A673 (cell line): ENCODE measurements at regions not wholly inside any gene's neighbourhood (a gene's known extent, or its start where the extent isn't known, plus 50 kb on each side); places are given as distances from the start of the nearest gene placed in this dataset.

ENCODE experiments used
- BruUV-seq: library from RNA; stranded (reverse); fragments of 400-500 nt; replicated peaks from 2 replicates; lab custom pipeline; 2021; lab: Mats Ljungman, UMichigan
- CTCF ChIA-PET: fragments of 300-600 bp; sonication (Branson Sonifier 250); formaldehyde crosslinking; loops from one replicate; lab custom pipeline; 2022; ENCODE audit warnings: antibody characterized with exemption; lab: Charles Lee
- POLR2A ChIA-PET: fragments of 300-600 bp; sonication (Branson Sonifier 250); formaldehyde crosslinking; loops from one replicate; lab custom pipeline; 2022; ENCODE audit warnings: antibody characterized with exemption; ENCODE audit not compliant: low non-redundant PET; lab: Charles Lee
- DNase-seq: peaks from one replicate; pipeline ENCODE4 v3.0.0-alpha.2; 2015; ENCODE audit warnings: low spot score
- H3K27ac ChIP-seq: fragments of 200-600 bp; sonication (generic); 2 replicates; pipeline ENCODE4 v1.5.1; 2016; ENCODE audit warnings: mixed run types, low read depth, mild to moderate bottlenecking, mixed read lengths, antibody characterized with exemption, low read length; ENCODE audit not compliant: poor library complexity, severe bottlenecking
- H3K27me3 ChIP-seq: fragments of 200-600 bp; sonication (generic); replicated peaks from 2 replicates; pipeline ENCODE4 v1.6.1; 2017; ENCODE audit warnings: mixed run types, low read depth, mild to moderate bottlenecking, mixed read lengths, antibody characterized with exemption, low read length; ENCODE audit not compliant: insufficient read depth, poor library complexity
- H3K36me3 ChIP-seq: fragments of 200-600 bp; sonication (generic); 2 replicates; pipeline ENCODE4 v1.6.1; 2016; ENCODE audit warnings: mixed run types, mild to moderate bottlenecking, mixed read lengths, antibody characterized with exemption, low read length; ENCODE audit not compliant: insufficient read depth, poor library complexity, severe bottlenecking
- H3K4me1 ChIP-seq: fragments of 200-600 bp; sonication (generic); 2 replicates; pipeline ENCODE4 v1.6.1; 2017; ENCODE audit warnings: mixed run types, mild to moderate bottlenecking, mixed read lengths, antibody characterized with exemption, low read length; ENCODE audit not compliant: insufficient read depth, poor library complexity, severe bottlenecking
- H3K4me3 ChIP-seq: fragments of 200-600 bp; sonication (generic); 2 replicates; pipeline ENCODE4 v1.5.1; 2016; ENCODE audit warnings: low read depth, mixed run types, mild to moderate bottlenecking, mixed read lengths, low read length; ENCODE audit not compliant: poor library complexity, severe bottlenecking
- H3K9me3 ChIP-seq: fragments of 200-600 bp; sonication (generic); 2 replicates; pipeline ENCODE4 v1.6.1; 2016; ENCODE audit warnings: mixed run types, low read depth, mild to moderate bottlenecking, mixed read lengths, antibody characterized with exemption, low read length; ENCODE audit not compliant: poor library complexity, severe bottlenecking
- CTCF ChIP-seq: fragments of 300-800, 200-600 bp; sonication (generic); conservative IDR thresholded peaks from 2 replicates; pipeline ENCODE4 v1.5.1; 2017; ENCODE audit warnings: low read depth, mild to moderate bottlenecking, antibody characterized with exemption, low read length, moderate library complexity, mixed read lengths
- EZH2 ChIP-seq: fragments of 200-600 bp; sonication (generic); IDR thresholded peaks from 2 replicates; pipeline ENCODE4 v1.6.1; 2017; ENCODE audit warnings: borderline replicate concordance, low read depth, mild to moderate bottlenecking, mixed read lengths, antibody characterized with exemption, low read length; ENCODE audit not compliant: poor library complexity, severe bottlenecking
- intact Hi-C: fragments of 100-400 bp; cut with micrococcal nuclease; formaldehyde crosslinking; loops from one replicate; pipeline ENCODE4 v1.10.0; 2022; ENCODE audit not compliant: unreplicated experiment

- intact Hi-C loops: no loop called here
- ChIA-PET POLR2A (no interaction called here), CTCF (no interaction called here)
- no peaks in the 10 kb centered on the region for H3K36me3 ChIP-seq
- no peaks in the 10 kb centered on the region for H3K9me3 ChIP-seq
- TF ChIP-seq CTCF: no peak
- no peak for TF ChIP-seq EZH2
- no peaks in the 10 kb centered on the region for H3K4me1 ChIP-seq
- H3K27me3 ChIP-seq: no peaks in the 10 kb centered on the region
- H3K27ac ChIP-seq: no peak overlapping the region
- no peak for DNase-seq
- H3K4me3 ChIP-seq: no peak overlapping the region
- BruUV-seq: no TSS peak
These were observed 215.5 kb upstream of the USP25 start for GRCh38 chr21:15514073-15514946.

- H3K36me3 ChIP-seq: no peaks in the 10 kb centered on the region
- no peak for DNase-seq
- POLR2A ChIA-PET: no interaction called here
- TF ChIP-seq CTCF (no peak), EZH2 (no peak)
- H3K9me3 ChIP-seq: no peaks in the 10 kb centered on the region
- intact Hi-C loops: no loop called here
- no peak overlapping the region for H3K4me3 ChIP-seq
- no peak overlapping the region for H3K27ac ChIP-seq
- H3K27me3 ChIP-seq: no peaks in the 10 kb centered on the region
- no peaks in the 10 kb centered on the region for H3K4me1 ChIP-seq
- CTCF ChIA-PET: no interaction called here
- BruUV-seq: no TSS peak
These were observed 213.9 kb upstream of the USP25 start for GRCh38 chr21:15515908-15516307.

DNA sequence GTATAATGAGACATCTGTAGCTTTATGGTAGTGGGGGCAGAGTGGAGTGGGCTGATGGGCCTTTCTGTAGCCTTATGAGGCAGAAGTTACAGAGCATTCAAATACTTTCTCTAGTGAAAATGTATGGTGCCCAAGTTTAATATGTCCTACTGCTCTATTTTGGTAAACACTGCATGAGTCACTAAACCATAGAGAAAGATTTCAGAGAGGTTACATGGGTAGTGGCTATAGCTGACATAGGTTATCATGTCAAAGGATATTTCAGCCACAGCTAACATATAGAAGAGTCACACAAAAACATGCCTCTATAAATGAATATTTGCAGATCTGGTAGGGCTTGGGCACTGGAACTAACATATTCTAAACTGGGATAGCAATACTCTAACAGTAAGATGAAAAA is 212.4 kb upstream of the USP25 start:
- intact Hi-C loops: no loop called here
- Histone ChIP-seq H3K4me3 (no peak overlapping the region), H3K27ac (no peak overlapping the region), H3K4me1 (no peaks in the 10 kb centered on the region), H3K27me3 (no peaks in the 10 kb centered on the region), H3K9me3 (no peaks in the 10 kb centered on the region), H3K36me3 (no peaks in the 10 kb centered on the region)
- ChIA-PET POLR2A (no interaction called here), CTCF (no interaction called here)
- TF ChIP-seq EZH2: no peak
- no peak for TF ChIP-seq CTCF
- BruUV-seq: no TSS peak
- DNase-seq: no peak
